ENCODE measurements at regions not wholly inside any gene's neighbourhood (a gene's known extent, or its start where the extent isn't known, plus 50 kb on each side); places are given as distances from the start of the nearest gene placed in this dataset.

DNA sequence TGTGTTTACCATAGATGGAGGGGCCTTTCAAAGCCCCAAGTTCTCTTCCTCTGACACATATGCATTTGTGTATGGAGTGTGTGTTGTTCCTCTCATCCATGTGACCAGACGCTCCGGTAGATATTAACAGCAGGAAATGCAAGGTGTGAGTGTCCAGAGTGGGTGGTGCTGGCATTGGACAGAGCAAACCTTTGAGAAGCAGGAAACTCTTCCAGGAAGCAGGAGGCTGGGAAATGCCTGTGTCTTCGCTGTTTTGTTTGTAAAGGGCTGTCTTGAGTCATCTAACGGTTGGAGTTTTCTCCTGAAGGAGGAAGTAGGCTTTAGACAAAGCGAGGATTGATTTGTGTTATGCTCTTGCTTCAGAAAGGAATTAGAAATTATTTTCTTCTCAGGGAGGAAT lies 370.9 kb downstream of the PLK2 start:
- no peaks in the 10 kb centered on the region for H3K36me3 Mint-ChIP-seq
- no peak overlapping the region for H3K27ac Mint-ChIP-seq
- H3K9me3 Mint-ChIP-seq = no peaks in the 10 kb centered on the region
- ATAC-seq = no peak
- H3K4me1 Mint-ChIP-seq = no peaks in the 10 kb centered on the region
- no peaks in the 10 kb centered on the region for H3K27me3 Mint-ChIP-seq
- no peak overlapping the region for H3K4me3 Mint-ChIP-seq

DNA sequence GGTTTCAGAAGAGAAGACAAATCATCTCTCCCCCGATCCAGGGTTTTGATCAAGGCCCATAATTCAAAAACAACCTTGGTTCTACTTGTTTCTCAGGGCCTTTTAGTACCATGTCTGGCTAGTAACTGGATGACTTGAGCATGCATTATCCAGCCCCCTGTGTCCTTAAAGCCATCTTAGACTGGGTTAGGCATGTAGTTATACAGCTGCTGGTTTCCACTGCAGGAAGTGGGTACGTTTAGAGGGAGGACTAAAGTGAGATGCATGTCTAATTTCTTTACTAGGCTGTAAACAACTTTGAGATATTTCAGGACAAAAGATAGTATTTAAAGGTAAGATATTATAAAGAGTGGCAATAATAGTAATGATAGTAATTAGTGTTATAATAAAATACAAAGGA lies 372.0 kb downstream of the PLK2 start:
- Mint-ChIP-seq H3K4me1 (no peaks in the 10 kb centered on the region), H3K36me3 (no peaks in the 10 kb centered on the region), H3K4me3 (no peak overlapping the region), H3K27ac (no peak overlapping the region), H3K9me3 (no peaks in the 10 kb centered on the region), H3K27me3 (no peaks in the 10 kb centered on the region)
- ATAC-seq = no peak

DNA sequence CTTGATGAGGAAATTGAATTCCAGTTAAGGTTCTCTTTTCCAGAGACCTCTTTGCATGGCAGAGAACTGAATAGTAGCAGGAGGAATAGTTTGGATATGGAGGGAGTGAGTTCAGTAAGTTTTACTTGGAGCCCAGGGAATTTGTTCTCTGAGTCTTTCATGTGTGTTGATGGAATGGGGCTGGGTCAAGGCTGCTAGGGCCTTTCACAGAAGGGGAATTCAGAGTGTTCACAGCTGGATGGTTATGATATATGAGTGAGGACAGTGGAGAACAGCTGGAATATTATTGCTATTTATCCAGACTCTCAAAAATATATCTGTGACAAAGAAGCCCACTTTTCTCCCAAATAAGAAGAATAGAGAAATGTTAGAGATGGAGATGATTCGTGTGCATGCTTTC lies 372.8 kb downstream of the PLK2 start:
- Mint-ChIP-seq H3K27me3 (no peaks in the 10 kb centered on the region), H3K4me1 (no peaks in the 10 kb centered on the region), H3K27ac (no peak overlapping the region), H3K9me3 (no peaks in the 10 kb centered on the region), H3K4me3 (no peak overlapping the region), H3K36me3 (no peaks in the 10 kb centered on the region)
- ATAC-seq = no peak

DNA sequence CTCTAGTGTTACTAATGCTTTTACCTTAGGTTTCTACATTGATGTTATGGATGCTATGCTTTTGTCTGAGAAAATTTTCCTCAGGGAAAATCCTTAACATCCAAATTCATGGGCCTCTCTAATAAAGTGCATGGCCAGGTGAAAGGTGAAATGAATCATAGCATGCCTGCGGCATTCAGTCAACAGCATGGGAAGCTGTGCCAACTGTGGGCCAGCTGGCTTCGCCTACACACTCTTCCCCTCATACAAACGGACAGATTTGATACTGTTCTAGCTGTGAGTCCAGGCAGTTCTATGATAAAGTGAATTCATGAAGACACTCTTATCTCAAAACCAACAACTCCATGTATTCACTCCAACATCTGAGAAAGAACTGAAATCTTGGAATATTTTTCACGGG lies 374.1 kb downstream of the PLK2 start:
- ATAC-seq = no peak
- no peaks in the 10 kb centered on the region for H3K36me3 Mint-ChIP-seq
- H3K9me3 Mint-ChIP-seq = no peaks in the 10 kb centered on the region
- H3K27me3 Mint-ChIP-seq = no peaks in the 10 kb centered on the region
- no peak overlapping the region for H3K27ac Mint-ChIP-seq
- H3K4me1 Mint-ChIP-seq = no peaks in the 10 kb centered on the region
- no peak overlapping the region for H3K4me3 Mint-ChIP-seq

DNA sequence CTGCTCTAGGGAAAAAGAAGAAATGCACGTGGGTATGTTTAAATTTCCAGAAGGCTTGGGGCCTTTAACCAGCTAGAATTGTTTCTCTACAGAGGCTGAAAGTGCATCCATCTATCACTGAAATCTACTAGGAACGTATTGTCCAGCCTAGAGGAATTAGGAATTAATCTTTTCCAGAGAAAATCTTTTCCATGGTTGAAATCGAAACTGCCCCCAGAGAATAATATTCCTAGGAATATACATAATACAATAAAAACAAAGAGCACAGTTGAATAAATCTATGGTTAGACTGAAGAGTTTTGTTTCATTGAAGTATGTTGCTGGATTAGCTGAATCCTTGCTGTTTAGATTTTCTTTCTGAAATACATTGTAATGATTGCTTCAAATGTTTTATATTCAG lies 378.5 kb downstream of the PLK2 start:
- Mint-ChIP-seq H3K36me3 (no peaks in the 10 kb centered on the region), H3K4me1 (no peaks in the 10 kb centered on the region), H3K27me3 (no peaks in the 10 kb centered on the region), H3K4me3 (no peak overlapping the region), H3K27ac (no peak overlapping the region), H3K9me3 (no peaks in the 10 kb centered on the region)
- no peak for ATAC-seq

DNA sequence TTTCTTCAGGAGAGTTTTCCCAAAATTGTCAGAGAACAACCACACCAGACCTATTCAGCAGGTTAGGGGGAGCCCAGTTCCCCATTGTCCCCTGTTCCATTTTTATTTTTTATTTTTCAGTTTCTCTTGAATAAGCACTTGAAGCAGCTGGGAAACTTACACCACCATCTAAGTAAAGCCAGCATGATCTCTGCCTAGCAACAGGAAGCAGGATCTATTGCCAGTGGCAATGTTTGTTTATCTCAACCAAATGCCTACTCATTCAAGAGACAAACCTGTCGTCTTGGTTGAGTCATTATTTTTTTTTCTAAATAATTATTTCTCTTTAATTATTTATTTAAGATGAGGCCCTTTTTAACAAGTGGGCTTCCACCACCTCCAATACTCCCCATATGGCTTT lies 379.3 kb downstream of the PLK2 start:
- no peaks in the 10 kb centered on the region for H3K27me3 Mint-ChIP-seq
- H3K4me3 Mint-ChIP-seq = no peak overlapping the region
- no peak for ATAC-seq

DNA sequence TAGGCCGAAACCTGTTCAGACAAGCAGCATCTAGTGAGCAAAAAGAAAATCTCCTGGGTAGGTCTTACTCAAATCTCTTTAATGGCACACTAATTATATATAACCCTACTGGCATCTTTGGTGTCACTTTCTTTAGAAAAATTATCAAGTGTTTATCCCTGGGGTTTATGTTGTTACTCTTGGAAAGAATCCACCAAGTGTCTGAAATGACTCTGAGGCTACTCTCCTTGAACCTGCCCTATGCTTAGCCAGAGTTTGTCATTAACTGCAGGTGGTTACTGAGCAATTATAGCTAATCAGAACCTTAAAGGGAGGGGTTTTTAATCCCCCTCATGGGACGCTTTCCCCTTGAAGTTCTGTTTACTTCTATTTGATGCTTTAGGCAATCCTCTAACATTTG lies 381.9 kb downstream of the PLK2 start:
- no peaks in the 10 kb centered on the region for H3K36me3 Mint-ChIP-seq
- H3K4me3 Mint-ChIP-seq = no peak overlapping the region
- H3K4me1 Mint-ChIP-seq = no peaks in the 10 kb centered on the region
- no peaks in the 10 kb centered on the region for H3K27me3 Mint-ChIP-seq
- ATAC-seq = no peak
- H3K9me3 Mint-ChIP-seq = no peaks in the 10 kb centered on the region
- no peak overlapping the region for H3K27ac Mint-ChIP-seq

More for the DNA sequence above, 379.3 kb downstream of the PLK2 start:
- H3K9me3 Mint-ChIP-seq = no peaks in the 10 kb centered on the region
- H3K27ac Mint-ChIP-seq = no peak overlapping the region
- H3K4me1 Mint-ChIP-seq = no peaks in the 10 kb centered on the region
- no peaks in the 10 kb centered on the region for H3K36me3 Mint-ChIP-seq

DNA sequence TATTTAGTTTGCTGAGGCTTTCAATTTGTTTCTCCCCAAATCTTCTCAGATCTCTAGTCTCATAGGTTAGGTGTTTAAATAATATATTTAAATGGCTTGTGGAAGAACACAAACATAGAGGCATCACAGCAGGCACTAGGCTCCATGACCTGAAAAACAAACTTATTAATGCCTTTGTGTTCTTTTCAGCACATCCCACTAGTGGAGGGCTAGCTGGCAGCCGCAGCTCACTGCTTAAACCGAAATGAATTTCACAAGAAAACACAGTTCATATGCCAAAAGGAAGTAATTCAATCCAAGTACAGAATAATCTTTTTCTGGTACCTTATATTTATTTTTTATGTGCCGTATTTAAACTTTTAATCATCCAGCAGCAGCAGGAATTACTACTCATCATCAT lies 382.5 kb downstream of the PLK2 start:
- H3K4me1 Mint-ChIP-seq = no peaks in the 10 kb centered on the region
- H3K36me3 Mint-ChIP-seq = no peaks in the 10 kb centered on the region
- H3K9me3 Mint-ChIP-seq = no peaks in the 10 kb centered on the region
- no peak overlapping the region for H3K4me3 Mint-ChIP-seq
- ATAC-seq = no peak
- H3K27ac Mint-ChIP-seq = no peak overlapping the region
- H3K27me3 Mint-ChIP-seq = no peaks in the 10 kb centered on the region

DNA sequence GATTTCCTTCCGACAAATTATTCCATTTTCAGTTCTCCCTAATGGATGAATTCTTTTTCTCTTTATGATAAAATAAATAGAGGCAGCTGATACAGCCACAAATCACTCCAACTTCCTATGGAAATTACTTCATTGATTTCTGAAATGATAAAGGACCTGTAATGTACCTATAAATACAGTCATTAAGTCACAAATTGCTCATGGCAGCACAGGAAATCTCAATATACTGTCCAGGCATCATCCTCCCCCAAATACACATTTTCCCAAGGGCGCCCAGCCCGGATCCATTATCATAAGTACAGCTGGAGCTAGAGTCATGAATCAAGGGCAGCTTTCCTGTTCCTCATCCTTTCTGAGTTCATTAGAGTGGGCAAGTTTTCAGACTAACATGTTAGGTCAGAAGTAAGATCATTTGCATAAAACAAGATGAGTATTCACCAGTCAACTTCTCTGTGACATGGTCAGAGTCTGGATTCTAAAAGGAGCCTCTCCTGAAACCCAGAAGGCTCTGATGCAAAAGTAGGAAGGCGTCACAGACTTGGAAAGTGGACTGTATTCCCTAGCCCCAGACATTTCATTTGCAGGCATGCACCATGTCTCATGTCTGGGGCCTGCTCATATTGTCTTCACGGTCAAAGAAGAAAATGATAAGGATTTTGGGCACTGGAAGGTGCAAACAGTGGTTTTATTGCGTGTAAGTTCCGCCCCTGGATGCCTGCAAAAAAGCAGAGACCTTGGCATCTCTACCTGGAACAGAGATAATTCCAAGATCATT lies 383.2 kb downstream of the PLK2 start:
- no peak for ATAC-seq
- H3K4me1 Mint-ChIP-seq = no peaks in the 10 kb centered on the region
- no peak overlapping the region for H3K27ac Mint-ChIP-seq
- no peaks in the 10 kb centered on the region for H3K27me3 Mint-ChIP-seq
- H3K36me3 Mint-ChIP-seq = no peaks in the 10 kb centered on the region
- H3K4me3 Mint-ChIP-seq = no peak overlapping the region
- no peaks in the 10 kb centered on the region for H3K9me3 Mint-ChIP-seq

DNA sequence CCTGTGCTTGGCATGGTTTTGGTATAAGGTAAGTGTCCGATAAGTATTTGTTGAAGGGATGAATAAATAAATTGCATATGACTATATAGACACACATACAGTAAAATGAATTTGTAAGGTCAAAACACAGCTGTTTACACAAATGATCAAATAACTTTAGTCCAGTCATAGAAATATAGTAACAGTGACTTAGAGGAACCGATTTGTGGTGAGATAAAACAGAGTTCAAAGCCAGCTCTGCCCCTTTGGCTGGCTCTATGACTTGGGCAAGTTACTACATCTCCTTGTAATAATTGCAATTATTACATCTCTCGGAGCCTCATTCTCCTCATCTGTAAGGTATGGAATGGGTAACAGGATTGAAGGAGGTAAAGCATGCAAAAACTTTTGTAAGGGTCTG lies 384.0 kb downstream of the PLK2 start:
- H3K4me3 Mint-ChIP-seq = no peak overlapping the region
- no peak overlapping the region for H3K27ac Mint-ChIP-seq
- no peaks in the 10 kb centered on the region for H3K4me1 Mint-ChIP-seq
- no peaks in the 10 kb centered on the region for H3K27me3 Mint-ChIP-seq
- no peak for ATAC-seq
- H3K36me3 Mint-ChIP-seq = no peaks in the 10 kb centered on the region
- no peaks in the 10 kb centered on the region for H3K9me3 Mint-ChIP-seq

DNA sequence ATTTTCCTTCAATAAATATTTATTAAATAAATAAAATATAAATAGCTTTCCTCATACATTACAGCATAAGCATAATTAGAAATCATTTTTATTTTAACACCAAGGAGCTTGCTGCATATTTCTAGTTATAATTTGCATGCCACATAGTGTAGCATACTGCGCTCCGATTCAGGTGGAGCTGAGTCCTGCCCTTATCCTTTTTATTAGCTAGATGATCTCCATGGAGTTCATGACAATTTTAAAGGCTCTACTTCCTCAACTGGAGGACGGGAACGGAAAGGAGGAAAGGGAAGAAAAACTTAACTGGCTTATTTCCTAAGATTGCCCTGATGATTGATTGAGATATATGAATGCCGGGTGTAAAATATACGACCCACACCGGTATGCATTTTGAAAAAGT lies 385.2 kb downstream of the PLK2 start:
- Mint-ChIP-seq H3K4me3 (no peak overlapping the region), H3K36me3 (no peaks in the 10 kb centered on the region), H3K4me1 (no peaks in the 10 kb centered on the region), H3K27ac (no peak overlapping the region), H3K27me3 (no peaks in the 10 kb centered on the region), H3K9me3 (no peaks in the 10 kb centered on the region)
- ATAC-seq = no peak

DNA sequence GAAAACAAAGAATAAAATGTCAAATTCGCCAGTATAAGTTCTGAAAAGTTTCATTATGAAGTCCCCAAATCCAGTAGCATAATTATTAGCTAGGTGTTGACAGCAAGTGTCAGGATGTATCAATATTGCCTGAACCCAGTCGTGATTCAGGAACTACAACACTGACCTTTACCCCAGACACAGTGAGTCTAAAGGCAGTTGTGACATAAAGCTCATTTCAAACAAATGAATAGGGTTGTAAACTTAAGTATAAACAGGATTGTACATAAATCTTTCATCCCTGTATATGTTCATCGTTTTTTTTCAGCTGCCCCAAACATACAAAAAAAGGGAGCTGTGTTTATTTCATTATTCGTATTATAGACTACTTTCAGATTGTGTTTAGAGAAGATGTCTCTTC lies 385.7 kb downstream of the PLK2 start:
- Mint-ChIP-seq H3K36me3 (no peaks in the 10 kb centered on the region), H3K27me3 (no peaks in the 10 kb centered on the region), H3K4me3 (no peak overlapping the region), H3K4me1 (no peaks in the 10 kb centered on the region), H3K9me3 (no peaks in the 10 kb centered on the region), H3K27ac (no peak overlapping the region)
- ATAC-seq = no peak

DNA sequence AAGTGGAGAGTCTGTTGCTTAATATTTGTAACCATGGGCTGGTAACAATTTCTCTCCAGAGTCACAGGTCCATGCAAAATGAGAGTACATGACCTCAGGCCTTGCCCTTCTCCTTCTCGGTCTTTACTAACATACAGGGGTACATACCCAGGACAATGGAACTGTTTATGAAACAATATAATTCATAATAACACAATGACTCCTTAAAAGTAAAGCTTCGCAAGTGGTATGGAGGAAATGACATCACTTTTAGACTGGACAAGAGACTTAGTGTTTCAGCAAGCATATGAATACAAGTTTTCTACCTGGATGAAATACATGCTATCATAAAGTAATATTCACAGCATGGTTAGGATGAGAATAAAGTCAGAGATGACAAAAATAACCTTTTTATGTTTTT lies 386.6 kb downstream of the PLK2 start:
- H3K4me3 Mint-ChIP-seq = no peak overlapping the region
- no peaks in the 10 kb centered on the region for H3K4me1 Mint-ChIP-seq
- ATAC-seq = no peak
- H3K27me3 Mint-ChIP-seq = no peaks in the 10 kb centered on the region
- no peaks in the 10 kb centered on the region for H3K9me3 Mint-ChIP-seq
- H3K27ac Mint-ChIP-seq = no peak overlapping the region
- H3K36me3 Mint-ChIP-seq = no peaks in the 10 kb centered on the region

DNA sequence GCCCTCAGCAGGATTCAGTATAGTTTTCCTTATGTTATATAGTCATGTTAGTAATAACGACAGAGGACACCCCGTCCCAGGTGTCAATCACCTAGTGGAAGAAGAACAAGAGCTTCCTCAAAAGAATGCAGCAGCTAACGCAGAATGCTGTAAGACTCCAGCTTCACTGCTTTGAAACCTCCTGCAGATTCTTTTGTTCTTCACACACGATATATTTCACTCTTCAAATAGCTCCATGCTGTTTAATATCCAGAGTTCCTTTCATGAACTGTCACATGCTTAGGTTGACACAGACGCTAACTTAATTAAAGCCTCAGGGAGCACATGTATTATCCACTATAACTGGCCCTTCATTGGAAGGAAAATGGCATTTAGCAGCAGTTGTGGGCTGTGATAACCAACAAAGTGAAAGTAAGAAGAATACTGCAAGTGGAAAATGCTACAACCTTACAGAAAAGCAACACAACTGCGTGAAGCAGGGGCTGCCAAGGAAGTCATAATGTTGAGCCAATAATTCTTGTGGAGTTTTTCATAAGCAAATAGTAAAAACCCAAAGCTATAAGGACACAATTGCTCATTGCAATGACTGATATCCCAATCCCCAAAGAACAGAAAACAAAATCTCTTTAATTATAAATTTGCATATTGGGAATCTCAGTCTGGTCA lies 387.5 kb downstream of the PLK2 start:
- Mint-ChIP-seq H3K27me3 (no peaks in the 10 kb centered on the region), H3K36me3 (no peaks in the 10 kb centered on the region), H3K27ac (no peak overlapping the region), H3K9me3 (no peaks in the 10 kb centered on the region), H3K4me1 (no peaks in the 10 kb centered on the region), H3K4me3 (no peak overlapping the region)
- ATAC-seq = no peak

DNA sequence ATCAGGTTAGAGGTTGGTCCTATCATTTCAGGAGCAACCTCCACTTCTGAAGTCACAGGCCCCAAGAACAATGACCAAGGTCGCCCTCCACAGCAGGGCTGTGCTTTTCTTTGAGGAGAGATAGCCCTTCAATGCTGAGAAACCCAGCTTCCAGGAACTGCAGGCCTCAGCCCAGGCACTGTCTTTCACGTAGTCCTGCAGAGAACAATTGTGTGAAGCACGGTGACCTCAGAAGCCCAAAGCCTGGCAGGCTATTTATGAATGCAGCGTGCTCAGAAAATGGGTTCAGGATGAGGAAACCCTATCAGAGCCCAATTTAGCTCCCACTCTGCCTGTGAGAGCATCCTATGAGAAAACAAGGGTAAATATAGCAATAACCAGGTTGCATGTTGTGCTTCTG lies 388.3 kb downstream of the PLK2 start:
- H3K27me3 Mint-ChIP-seq = no peaks in the 10 kb centered on the region
- H3K9me3 Mint-ChIP-seq = no peaks in the 10 kb centered on the region
- ATAC-seq = no peak
- no peaks in the 10 kb centered on the region for H3K4me1 Mint-ChIP-seq
- H3K27ac Mint-ChIP-seq = no peak overlapping the region
- H3K36me3 Mint-ChIP-seq = no peaks in the 10 kb centered on the region
- H3K4me3 Mint-ChIP-seq = no peak overlapping the region

DNA sequence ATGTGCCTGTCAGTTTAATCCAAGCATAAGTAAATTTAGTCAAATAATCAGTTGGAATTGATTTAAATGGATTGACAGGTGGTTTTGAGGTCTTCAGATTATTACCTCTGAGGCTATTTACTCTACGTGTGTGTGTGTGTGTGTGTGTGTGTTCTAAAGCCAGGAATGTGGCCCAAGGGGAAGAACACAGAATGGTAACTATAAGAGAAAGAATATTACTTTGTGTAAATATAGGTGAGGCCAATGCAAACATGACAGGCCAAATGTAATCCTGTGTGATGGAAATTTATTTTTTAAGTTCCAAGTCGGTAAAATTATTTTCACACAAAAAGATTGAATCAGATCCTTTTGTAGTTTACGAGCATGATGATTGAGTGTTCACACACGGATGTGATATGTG lies 390.0 kb downstream of the PLK2 start:
- H3K4me1 Mint-ChIP-seq = no peaks in the 10 kb centered on the region
- H3K36me3 Mint-ChIP-seq = no peaks in the 10 kb centered on the region
- H3K9me3 Mint-ChIP-seq = no peaks in the 10 kb centered on the region
- H3K4me3 Mint-ChIP-seq = no peak overlapping the region
- no peaks in the 10 kb centered on the region for H3K27me3 Mint-ChIP-seq
- no peak overlapping the region for H3K27ac Mint-ChIP-seq
- ATAC-seq = no peak
